ENCODE measurements at regions not wholly inside any gene's neighbourhood (a gene's known extent, or its start where the extent isn't known, plus 50 kb on each side); places are given as distances from the start of the nearest gene placed in this dataset.

DNA sequence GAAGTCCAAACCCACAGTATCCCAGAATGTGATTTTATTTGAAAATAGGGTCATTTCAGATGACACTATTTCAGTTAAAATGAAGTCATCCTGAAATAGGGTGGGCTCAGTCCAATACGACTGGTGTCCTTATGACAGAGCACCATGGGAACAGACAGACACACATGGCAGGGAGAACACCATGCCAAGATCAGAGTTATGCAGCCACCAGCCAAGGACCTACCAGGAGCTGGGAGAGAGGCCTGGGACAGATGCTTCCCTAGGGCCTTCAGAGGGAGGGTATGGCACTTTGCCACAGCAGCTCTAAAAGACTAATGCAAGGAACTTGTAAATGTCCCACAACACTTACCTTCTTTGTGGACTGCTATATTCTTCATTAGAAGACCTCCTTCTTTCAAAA lies 226.5 kb downstream of the NEBL start:
- no peaks in the 10 kb centered on the region for H3K36me3 Mint-ChIP-seq
- no peak for ATAC-seq
- POLR2A ChIA-PET = no interaction called here

GRCh38 chr10:20668985-20669384 lies 228.1 kb downstream of the NEBL start:
- Mint-ChIP-seq H3K27me3 (ENCODE audit: low read depth) (peaks cover 4% of the 10 kb centered on the region; the same call in 1 of the 2 replicates), H3K27ac (no peak overlapping the region), H3K36me3 (peaks cover 4% of the 10 kb centered on the region; the same call in 1 of the 2 replicates), H3K4me3 (no peak overlapping the region), H3K9me3 (peaks cover 4% of the 10 kb centered on the region), H3K4me1 (peaks cover 6% of the 10 kb centered on the region)
- ChIA-PET POLR2A (interaction anchor here (0.7 kb wide), 1 partner anchor 629 kb away, joined by 4 read pairs; no protein-coding TSS in a partner anchor), CTCF (no interaction called here)
- no peak for DNase-seq (ENCODE audit: low spot score)
- no peak for ATAC-seq
- TF ChIP-seq ZNF423 (CRISPR knock-in tag; IDR thresholded peaks at IDR 0.05) = no peak
- no peak for TF ChIP-seq NR3C1 (CRISPR knock-in tag; conservative IDR thresholded peaks at IDR 0.05; ENCODE audit: low read depth)
- TF ChIP-seq MXD4 (CRISPR knock-in tag; IDR thresholded peaks at IDR 0.05; ENCODE audit: borderline replicate concordance) = no peak
- TF ChIP-seq, protein P1, sequence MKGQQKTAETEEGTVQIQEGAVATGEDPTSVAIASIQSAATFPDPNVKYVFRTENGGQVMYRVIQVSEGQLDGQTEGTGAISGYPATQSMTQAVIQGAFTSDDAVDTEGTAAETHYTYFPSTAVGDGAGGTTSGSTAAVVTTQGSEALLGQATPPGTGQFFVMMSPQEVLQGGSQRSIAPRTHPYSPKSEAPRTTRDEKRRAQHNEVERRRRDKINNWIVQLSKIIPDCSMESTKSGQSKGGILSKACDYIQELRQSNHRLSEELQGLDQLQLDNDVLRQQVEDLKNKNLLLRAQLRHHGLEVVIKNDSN (CRISPR knock-in tag; IDR thresholded peaks at IDR 0.05) = no peak
- TF ChIP-seq, protein P2, sequence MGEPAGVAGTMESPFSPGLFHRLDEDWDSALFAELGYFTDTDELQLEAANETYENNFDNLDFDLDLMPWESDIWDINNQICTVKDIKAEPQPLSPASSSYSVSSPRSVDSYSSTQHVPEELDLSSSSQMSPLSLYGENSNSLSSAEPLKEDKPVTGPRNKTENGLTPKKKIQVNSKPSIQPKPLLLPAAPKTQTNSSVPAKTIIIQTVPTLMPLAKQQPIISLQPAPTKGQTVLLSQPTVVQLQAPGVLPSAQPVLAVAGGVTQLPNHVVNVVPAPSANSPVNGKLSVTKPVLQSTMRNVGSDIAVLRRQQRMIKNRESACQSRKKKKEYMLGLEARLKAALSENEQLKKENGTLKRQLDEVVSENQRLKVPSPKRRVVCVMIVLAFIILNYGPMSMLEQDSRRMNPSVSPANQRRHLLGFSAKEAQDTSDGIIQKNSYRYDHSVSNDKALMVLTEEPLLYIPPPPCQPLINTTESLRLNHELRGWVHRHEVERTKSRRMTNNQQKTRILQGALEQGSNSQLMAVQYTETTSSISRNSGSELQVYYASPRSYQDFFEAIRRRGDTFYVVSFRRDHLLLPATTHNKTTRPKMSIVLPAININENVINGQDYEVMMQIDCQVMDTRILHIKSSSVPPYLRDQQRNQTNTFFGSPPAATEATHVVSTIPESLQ (CRISPR knock-in tag; IDR thresholded peaks at IDR 0.05) = no peak
- TF ChIP-seq SP1 (CRISPR knock-in tag; conservative IDR thresholded peaks at IDR 0.05) = no peak
- TF ChIP-seq EMX1 (CRISPR knock-in tag; IDR thresholded peaks at IDR 0.05) = no peak

More for the DNA sequence above, 226.5 kb downstream of the NEBL start:
- H3K27me3 Mint-ChIP-seq (ENCODE audit: low read depth) = peaks cover 4% of the 10 kb centered on the region; the same call in 1 of the 2 replicates
- no peak for DNase-seq (ENCODE audit: low spot score)
- no peak overlapping the region for H3K27ac Mint-ChIP-seq
- H3K9me3 Mint-ChIP-seq = no peaks in the 10 kb centered on the region
- CTCF ChIA-PET = no interaction called here
- H3K4me1 Mint-ChIP-seq = peaks cover 17% of the 10 kb centered on the region
- TF ChIP-seq FOXK1 (CRISPR knock-in tag; IDR thresholded peaks at IDR 0.05) = no peak
- TF ChIP-seq TEAD4 (CRISPR knock-in tag; IDR thresholded peaks at IDR 0.05) = no peak
- no peak for TF ChIP-seq ZNF396 (CRISPR knock-in tag; IDR thresholded peaks at IDR 0.05; ENCODE audit: borderline replicate concordance)
- TF ChIP-seq TEAD1 (CRISPR knock-in tag; IDR thresholded peaks at IDR 0.05) = no peak
- TF ChIP-seq ZNF138 (CRISPR knock-in tag; conservative IDR thresholded peaks at IDR 0.05) = no peak
- no peak for TF ChIP-seq IRF2 (CRISPR knock-in tag; IDR thresholded peaks at IDR 0.05; ENCODE audit: borderline replicate concordance, low read depth)
- no peak for TF ChIP-seq ZNF671 (CRISPR knock-in tag; IDR thresholded peaks at IDR 0.05)
- TF ChIP-seq STAT6 (CRISPR knock-in tag; conservative IDR thresholded peaks at IDR 0.05; ENCODE audit: low read depth) = no peak
- TF ChIP-seq NR3C1 (CRISPR knock-in tag; conservative IDR thresholded peaks at IDR 0.05; ENCODE audit: low read depth) = no peak
- TF ChIP-seq SP1 (CRISPR knock-in tag; conservative IDR thresholded peaks at IDR 0.05) = no peak
- no peak for TF ChIP-seq RORB (CRISPR knock-in tag; IDR thresholded peaks at IDR 0.05)
- TF ChIP-seq, protein P3, sequence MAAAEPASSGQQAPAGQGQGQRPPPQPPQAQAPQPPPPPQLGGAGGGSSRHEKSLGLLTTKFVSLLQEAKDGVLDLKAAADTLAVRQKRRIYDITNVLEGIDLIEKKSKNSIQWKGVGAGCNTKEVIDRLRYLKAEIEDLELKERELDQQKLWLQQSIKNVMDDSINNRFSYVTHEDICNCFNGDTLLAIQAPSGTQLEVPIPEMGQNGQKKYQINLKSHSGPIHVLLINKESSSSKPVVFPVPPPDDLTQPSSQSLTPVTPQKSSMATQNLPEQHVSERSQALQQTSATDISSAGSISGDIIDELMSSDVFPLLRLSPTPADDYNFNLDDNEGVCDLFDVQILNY (CRISPR knock-in tag; IDR thresholded peaks at IDR 0.05) = no peak
- TF ChIP-seq ATF1 (CRISPR knock-in tag; IDR thresholded peaks at IDR 0.05) = no peak
- no peak for TF ChIP-seq CREB1 (CRISPR knock-in tag; IDR thresholded peaks at IDR 0.05)
- no peak for TF ChIP-seq CTCF (IDR thresholded peaks at IDR 0.05)
- no peak for TF ChIP-seq TP53 (CRISPR knock-in tag; IDR thresholded peaks at IDR 0.05)
- H3K4me3 Mint-ChIP-seq = no peak overlapping the region

Measured in WTC11 (cell line).